IMR-90 (cell line): ENCODE measurements at regions not wholly inside any gene's neighbourhood (a gene's known extent, or its start where the extent isn't known, plus 50 kb on each side); places are given as distances from the start of the nearest gene placed in this dataset.

Source experiments
- ATAC-seq: fragments of 200-7000 bp; cut with Tn5 transposase; 2 replicates; pipeline ENCODE4 v1.9.1; 2020; ENCODE audit warnings: low read depth, mild to moderate bottlenecking, moderate library complexity
- BruUV-seq: library from RNA; stranded (reverse); fragments of 400-500 nt; replicated peaks from 2 replicates; lab custom pipeline; 2021; lab: Mats Ljungman, UMichigan
- CTCF ChIA-PET: fragments of 300-600 bp; formaldehyde crosslinking; extraction: SDS; loops from one replicate; lab custom pipeline; 2021; ENCODE audit warnings: antibody characterized with exemption; lab: Yijun Ruan, JAX
- POLR2A ChIA-PET: fragments of 300-600 bp; sonication (Branson Sonifier 250); formaldehyde crosslinking; loops from one replicate; lab custom pipeline; 2022; ENCODE audit warnings: antibody characterized with exemption; ENCODE audit not compliant: unreplicated experiment; lab: Charles Lee
- DNase-seq: peaks from one replicate; pipeline ENCODE4 v3.0.0; 2013
- H2AFZ ChIP-seq: replicated peaks from 2 replicates; pipeline ENCODE3; 2013; ENCODE audit warnings: low read length, mild to moderate bottlenecking; ENCODE audit not compliant: poor library complexity
- H2AK5ac ChIP-seq: 2 replicates; pipeline ENCODE4 v1.6.1; 2013; ENCODE audit warnings: low read depth, low read length, inconsistent platforms
- H2AK9ac ChIP-seq: replicated peaks from 2 replicates; pipeline ENCODE3; 2013; ENCODE audit warnings: mild to moderate bottlenecking, low read depth, low read length, moderate library complexity; ENCODE audit not compliant: poor library complexity
- H2BK120ac ChIP-seq: 2 replicates; pipeline ENCODE4 v1.6.1; 2013; ENCODE audit warnings: low read depth, low read length, inconsistent platforms
- H2BK15ac ChIP-seq: 3 replicates; pipeline ENCODE4 v1.6.1; 2013; ENCODE audit warnings: low read depth, low read length, inconsistent platforms
- H2BK20ac ChIP-seq: 2 replicates; pipeline ENCODE4 v1.6.1; 2013; ENCODE audit warnings: low read depth, mild to moderate bottlenecking, inconsistent platforms, low read length, moderate library complexity
- H2BK5ac ChIP-seq: 2 replicates; pipeline ENCODE4 v1.6.1; 2013; ENCODE audit warnings: mild to moderate bottlenecking, low read depth, low read length, inconsistent platforms; ENCODE audit not compliant: poor library complexity, severe bottlenecking
- H3K14ac ChIP-seq: replicated peaks from 2 replicates; pipeline ENCODE4 v1.6.1; 2013; ENCODE audit warnings: low read depth, low read length, inconsistent platforms
- H3K18ac ChIP-seq: 2 replicates; pipeline ENCODE4 v1.6.1; 2013; ENCODE audit warnings: low read depth, low read length, control low read depth
- H3K23ac ChIP-seq: 2 replicates; pipeline ENCODE4 v1.6.1; 2013; ENCODE audit warnings: low read depth, low read length, inconsistent platforms
- H3K27ac ChIP-seq: 2 replicates; pipeline ENCODE4 v1.5.1; 2013; ENCODE audit warnings: mild to moderate bottlenecking, control low read depth, low read length; ENCODE audit not compliant: insufficient read depth
- H3K27me3 ChIP-seq: 2 replicates; pipeline ENCODE4 v1.6.1; 2013; ENCODE audit warnings: low read length; ENCODE audit not compliant: control insufficient read depth, insufficient read depth
- H3K36me3 ChIP-seq: 2 replicates; pipeline ENCODE4 v1.6.1; 2013; ENCODE audit warnings: low read length, mixed read lengths; ENCODE audit not compliant: control insufficient read depth, insufficient read depth
- H3K4ac ChIP-seq: 2 replicates; pipeline ENCODE4 v1.6.1; 2013; ENCODE audit warnings: low read depth, low read length, inconsistent platforms
- H3K4me1 ChIP-seq: 2 replicates; pipeline ENCODE4 v1.6.1; 2013; ENCODE audit warnings: low read length, mixed read lengths; ENCODE audit not compliant: control insufficient read depth, insufficient read depth
- H3K4me2 ChIP-seq: 2 replicates; pipeline ENCODE4 v1.6.1; 2013; ENCODE audit warnings: low read depth, mild to moderate bottlenecking, control low read depth, low read length, moderate library complexity
- H3K4me3 ChIP-seq: 2 replicates; pipeline ENCODE4 v1.5.1; 2013; ENCODE audit warnings: low read depth, mild to moderate bottlenecking, control low read depth, low read length, moderate library complexity; ENCODE audit not compliant: insufficient read depth
- H3K56ac ChIP-seq: 2 replicates; pipeline ENCODE4 v1.6.1; 2013; ENCODE audit warnings: low read length, inconsistent platforms; ENCODE audit not compliant: insufficient read depth; ENCODE audit errors: extremely low read depth
- H3K79me1 ChIP-seq, 2 experiments: 2 replicates each; pipeline ENCODE4 v1.6.1; 2013; ENCODE audit warnings: low read length in 2 of 2, inconsistent platforms in 1 of 2, low read depth in 1 of 2
- H3K9ac ChIP-seq: 2 replicates; pipeline ENCODE4 v1.6.1; 2013; ENCODE audit warnings: low read depth, low read length, control low read depth
- H3K9me1 ChIP-seq: 2 replicates; pipeline ENCODE4 v1.6.1; 2013; ENCODE audit warnings: low read length, inconsistent platforms; ENCODE audit not compliant: insufficient read depth
- H3K9me3 ChIP-seq: 2 replicates; pipeline ENCODE4 v1.6.1; 2013; ENCODE audit warnings: low read length; ENCODE audit not compliant: control insufficient read depth, insufficient read depth
- H4K20me1 ChIP-seq: 2 replicates; pipeline ENCODE4 v1.6.1; 2013; ENCODE audit warnings: low read length, inconsistent platforms; ENCODE audit not compliant: insufficient read depth
- H4K5ac ChIP-seq: 2 replicates; pipeline ENCODE4 v1.6.1; 2013; ENCODE audit warnings: mild to moderate bottlenecking, low read depth, low read length, control low read depth
- H4K8ac ChIP-seq, 2 experiments: 2 replicates each; pipeline ENCODE4 v1.6.1; 2013; ENCODE audit warnings: low read depth in 2 of 2, low read length in 2 of 2, control low read depth in 1 of 2, inconsistent platforms in 1 of 2
- H4K91ac ChIP-seq: 2 replicates; pipeline ENCODE4 v1.6.1; 2013; ENCODE audit warnings: low read depth, low read length, inconsistent platforms; ENCODE audit not compliant: insufficient read depth
- BHLHE40 ChIP-seq: fragments of 150-350 bp; IDR thresholded peaks from 2 replicates; pipeline ENCODE4 v1.6.1; 2016; ENCODE audit warnings: mild to moderate bottlenecking, low read depth, low read length
- CHD1 ChIP-seq: IDR thresholded peaks from 2 replicates; pipeline ENCODE4 v1.6.1; 2012; ENCODE audit warnings: low read depth, low read length, improper control_type of control experiment
- ELK1 ChIP-seq: fragments of 150-350 bp; IDR thresholded peaks from 2 replicates; pipeline ENCODE4 v1.6.1; 2016; ENCODE audit warnings: low read depth, mild to moderate bottlenecking, low read length, moderate library complexity, borderline replicate concordance
- MAZ ChIP-seq: IDR thresholded peaks from 2 replicates; pipeline ENCODE4 v1.6.1; 2012; ENCODE audit warnings: low read depth, mild to moderate bottlenecking, low read length, improper control_type of control experiment, moderate library complexity, borderline replicate concordance
- RAD21 ChIP-seq: IDR thresholded peaks from 2 replicates; pipeline ENCODE4 v1.6.1; 2012; ENCODE audit warnings: low read length, improper control_type of control experiment
- RCOR1 ChIP-seq: IDR thresholded peaks from 2 replicates; pipeline ENCODE4 v1.6.1; 2012; ENCODE audit warnings: mild to moderate bottlenecking, low read length, improper control_type of control experiment; ENCODE audit not compliant: insufficient replicate concordance
- WGBS, 2 experiments: methylation state at CpG; one replicate each; pipeline versions ENCODE4 v1.1.5 to v1.1.7; 2013; ENCODE audit warnings: missing lambda C conversion rate in 2 of 2; ENCODE audit not compliant: insufficient read length in 1 of 2; ENCODE audit errors: extremely low coverage in 2 of 2; 5-methylcytosine and 5-hydroxymethylcytosine counted together
- dilution Hi-C: fragments of 300-500 bp; cut with HindIII; formaldehyde crosslinking; loops from one replicate; pipeline ENCODE4 v1.14.3; 2018; ENCODE audit warnings: low sequenced_read_pairs; ENCODE audit not compliant: unreplicated experiment
- in situ Hi-C: fragments of 300-500 bp; cut with MboI; formaldehyde crosslinking; loops from 3 replicates; pipeline ENCODE4 v1.14.3; 2019; ENCODE audit warnings: low sequenced_read_pairs, inconsistent platforms, mixed read lengths
- intact Hi-C: fragments of 100-400 bp; cut with micrococcal nuclease; formaldehyde crosslinking; loops from 2 replicates; pipeline ENCODE4 v1.10.0; 2022

- no peaks in the 10 kb centered on the region for H3K4me1 ChIP-seq
- DNase-seq (no peak), ATAC-seq (no peak)
- no peak overlapping the region for H2BK5ac ChIP-seq
- BruUV-seq, result no TSS peak
- H3K79me1 ChIP-seq, result no peaks in the 10 kb centered on the region
- POLR2A ChIA-PET, result no interaction called here
- no peak overlapping the region for H3K4ac ChIP-seq
- H2BK20ac ChIP-seq, result no peak overlapping the region
- H4K8ac ChIP-seq, result no peak overlapping the region
- no peak for TF ChIP-seq ELK1
- TF ChIP-seq BHLHE40, result no peak
- no peak for TF ChIP-seq RAD21
- no peak for TF ChIP-seq RCOR1
- no peak for TF ChIP-seq CHD1
- TF ChIP-seq MAZ, result no peak
- no peak overlapping the region for H3K23ac ChIP-seq
- H3K9me1 ChIP-seq, result no peaks in the 10 kb centered on the region
- no peak overlapping the region for H3K14ac ChIP-seq
- no peak overlapping the region for H2AK9ac ChIP-seq
- H3K4me2 ChIP-seq, result no peak overlapping the region
- H3K27me3 ChIP-seq, result no peaks in the 10 kb centered on the region
- no peak overlapping the region for H2AFZ ChIP-seq
- dilution Hi-C loops, result no loop called here
- CTCF ChIA-PET, result no interaction called here
- in situ Hi-C loops, result no loop called here
- no peak overlapping the region for H4K91ac ChIP-seq
- H4K20me1 ChIP-seq, result no peaks in the 10 kb centered on the region
- no peaks in the 10 kb centered on the region for H3K36me3 ChIP-seq
- H3K4me3 ChIP-seq, result no peak overlapping the region
- H3K9me3 ChIP-seq, result no peaks in the 10 kb centered on the region
- WGBS, 2 experiments, result 20% methylated on average over 1 of the region's 2 CpGs; no CpG with 5 or more reads in 1 of the 2 experiments
- H3K27ac ChIP-seq, result no peak overlapping the region
- no peak overlapping the region for H4K5ac ChIP-seq
- no peak overlapping the region for H2BK15ac ChIP-seq
- no peak overlapping the region for H3K9ac ChIP-seq
- H2AK5ac ChIP-seq, result no peak overlapping the region
- no peak overlapping the region for H2BK120ac ChIP-seq
- H3K56ac ChIP-seq, result no peak overlapping the region
- H3K18ac ChIP-seq, result no peak overlapping the region
- intact Hi-C loops, result no loop called here
Measured at GRCh38 chr4:77493829-77494551, 111.6 kb upstream of the CXCL13 start.
